ENCODE measurements at regions not wholly inside any gene's neighbourhood (a gene's known extent, or its start where the extent isn't known, plus 50 kb on each side); places are given as distances from the start of the nearest gene placed in this dataset.

DNA sequence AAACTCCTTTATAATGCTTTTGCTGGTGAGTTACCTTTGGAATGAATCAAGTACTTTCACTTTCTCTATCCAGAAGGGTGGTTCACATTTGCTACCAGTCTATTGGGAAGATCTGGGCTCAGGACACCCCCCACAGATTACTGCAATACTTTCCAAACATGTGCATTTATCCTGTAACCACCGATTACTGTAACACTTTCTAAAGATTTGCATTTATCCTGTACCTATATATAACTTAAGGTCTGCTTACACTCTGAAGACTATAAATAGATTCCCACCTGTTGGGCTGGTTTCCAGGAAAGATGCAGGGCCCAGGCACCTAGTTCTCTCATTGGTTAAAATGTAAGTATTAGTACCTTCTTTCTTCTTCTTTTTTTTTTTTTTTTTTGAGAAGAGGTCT lies 113.0 kb upstream of the NEDD4L start:
- DNase-seq (no peak), ATAC-seq (no peak)
- TF ChIP-seq, protein P1, sequence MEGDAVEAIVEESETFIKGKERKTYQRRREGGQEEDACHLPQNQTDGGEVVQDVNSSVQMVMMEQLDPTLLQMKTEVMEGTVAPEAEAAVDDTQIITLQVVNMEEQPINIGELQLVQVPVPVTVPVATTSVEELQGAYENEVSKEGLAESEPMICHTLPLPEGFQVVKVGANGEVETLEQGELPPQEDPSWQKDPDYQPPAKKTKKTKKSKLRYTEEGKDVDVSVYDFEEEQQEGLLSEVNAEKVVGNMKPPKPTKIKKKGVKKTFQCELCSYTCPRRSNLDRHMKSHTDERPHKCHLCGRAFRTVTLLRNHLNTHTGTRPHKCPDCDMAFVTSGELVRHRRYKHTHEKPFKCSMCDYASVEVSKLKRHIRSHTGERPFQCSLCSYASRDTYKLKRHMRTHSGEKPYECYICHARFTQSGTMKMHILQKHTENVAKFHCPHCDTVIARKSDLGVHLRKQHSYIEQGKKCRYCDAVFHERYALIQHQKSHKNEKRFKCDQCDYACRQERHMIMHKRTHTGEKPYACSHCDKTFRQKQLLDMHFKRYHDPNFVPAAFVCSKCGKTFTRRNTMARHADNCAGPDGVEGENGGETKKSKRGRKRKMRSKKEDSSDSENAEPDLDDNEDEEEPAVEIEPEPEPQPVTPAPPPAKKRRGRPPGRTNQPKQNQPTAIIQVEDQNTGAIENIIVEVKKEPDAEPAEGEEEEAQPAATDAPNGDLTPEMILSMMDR (IDR thresholded peaks at IDR 0.05 in 4 of 5, conservative IDR thresholded peaks at IDR 0.05 in 1 of 5) = no peak
- no peak for TF ChIP-seq POLR2A (IDR thresholded peaks at IDR 0.05)
- Histone ChIP-seq H3K4me1 (peaks cover 0 to 4% of the 10 kb centered on the region in 2 donors), H3K4me3 (no peak overlapping the region), H3K27ac (no peak overlapping the region), H3K27me3 (no peaks in the 10 kb centered on the region), H3K36me3 (no peaks in the 10 kb centered on the region), H3K9me3 (no peaks in the 10 kb centered on the region)
- intact Hi-C loops (cut with DNase I; ENCODE audit: low total_unique reads) (no loop called here), in situ Hi-C loops (cut with MboI; ENCODE audit: low sequenced_read_pairs in 4 of 4) (no loop called here)

DNA sequence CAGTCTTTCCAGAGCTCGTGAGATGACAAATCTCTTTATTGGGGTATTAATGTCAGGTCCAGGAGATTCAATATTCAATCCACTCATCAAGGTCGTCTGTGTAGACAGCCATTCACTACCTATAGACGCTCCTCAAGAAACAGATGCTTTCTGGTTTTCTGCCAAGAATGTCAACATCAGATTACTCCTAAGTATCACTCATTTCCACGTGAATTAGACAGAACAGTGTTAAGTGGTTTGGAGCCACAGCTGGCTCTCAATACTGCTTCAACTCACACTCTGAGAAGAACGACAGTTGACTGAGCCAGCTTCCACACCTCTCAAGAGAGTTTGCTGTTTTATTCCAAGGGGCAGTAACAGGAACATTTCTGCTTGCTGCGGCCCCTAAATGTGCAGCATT lies 113.5 kb upstream of the NEDD4L start:
- in situ Hi-C loops (cut with MboI; ENCODE audit: low sequenced_read_pairs in 4 of 4) (no loop called here), intact Hi-C loops (cut with DNase I; ENCODE audit: low total_unique reads) (no loop called here)
- no peak overlapping the region for H3K4me3 ChIP-seq
- no peak for TF ChIP-seq POLR2A (IDR thresholded peaks at IDR 0.05)
- TF ChIP-seq, protein P1 (IDR thresholded peaks at IDR 0.05 in 4 of 5, conservative IDR thresholded peaks at IDR 0.05 in 1 of 5) = no peak
- peaks cover 0 to 4% of the 10 kb centered on the region in 2 donors for H3K4me1 ChIP-seq
- ATAC-seq = no peak
- H3K27me3 ChIP-seq = no peaks in the 10 kb centered on the region
- no peak overlapping the region for H3K27ac ChIP-seq
- no peak for DNase-seq
- no peaks in the 10 kb centered on the region for H3K9me3 ChIP-seq
- H3K36me3 ChIP-seq = no peaks in the 10 kb centered on the region

DNA sequence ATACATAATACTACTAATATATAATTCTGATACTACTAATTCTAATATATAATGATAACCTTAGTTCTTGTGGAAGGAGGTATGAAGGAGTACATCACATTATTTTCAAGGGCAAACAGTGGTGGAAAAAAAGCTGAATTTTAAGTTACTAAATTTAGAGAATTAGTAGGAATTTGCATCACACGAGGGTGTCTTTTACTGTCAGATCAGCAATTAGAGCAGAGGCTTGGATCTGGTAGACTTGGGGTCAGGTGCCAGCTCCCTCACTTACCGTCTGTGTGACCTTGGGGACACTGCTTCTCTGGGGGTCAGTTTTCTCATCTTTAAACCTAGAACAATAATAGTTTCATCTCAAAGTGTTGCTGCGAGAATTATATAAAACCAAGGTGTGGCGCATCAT lies 114.1 kb upstream of the NEDD4L start:
- Histone ChIP-seq H3K4me1 (peaks cover 0 to 4% of the 10 kb centered on the region in 2 donors), H3K27ac (no peak overlapping the region), H3K36me3 (no peaks in the 10 kb centered on the region), H3K9me3 (no peaks in the 10 kb centered on the region), H3K27me3 (no peaks in the 10 kb centered on the region), H3K4me3 (no peak overlapping the region)
- no peak for ATAC-seq
- intact Hi-C loops (cut with DNase I; ENCODE audit: low total_unique reads) = no loop called here
- TF ChIP-seq, protein P1 (IDR thresholded peaks at IDR 0.05 in 4 of 5, conservative IDR thresholded peaks at IDR 0.05 in 1 of 5) = no peak
- TF ChIP-seq POLR2A (IDR thresholded peaks at IDR 0.05) = no peak
- no peak for DNase-seq
- in situ Hi-C loops (cut with MboI; ENCODE audit: low sequenced_read_pairs in 4 of 4) = no loop called here

DNA sequence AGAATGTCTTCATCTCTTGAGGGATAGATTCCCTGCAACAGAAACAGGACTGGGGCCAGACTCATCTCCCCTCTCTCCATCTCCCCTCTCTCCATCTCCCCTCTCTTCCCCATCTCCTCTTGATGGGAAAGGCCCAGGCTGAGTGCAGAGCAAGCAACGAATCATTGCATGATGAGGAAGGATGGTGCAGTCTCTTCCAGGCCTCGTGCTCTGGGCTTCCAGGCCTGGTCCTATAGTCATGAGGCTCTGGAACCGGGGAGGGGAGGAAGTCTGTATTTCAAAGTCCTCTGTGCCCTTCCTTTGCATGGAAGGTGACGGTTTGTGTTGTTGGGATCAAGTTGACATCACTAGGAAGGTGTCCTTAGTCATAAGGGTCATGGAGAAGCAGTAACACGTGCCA lies 115.6 kb upstream of the NEDD4L start:
- in situ Hi-C loops (cut with MboI; ENCODE audit: low sequenced_read_pairs in 4 of 4) (no loop called here), intact Hi-C loops (cut with DNase I; ENCODE audit: low total_unique reads) (no loop called here)
- no peak for DNase-seq
- Histone ChIP-seq H3K4me3 (no peak overlapping the region), H3K36me3 (no peaks in the 10 kb centered on the region), H3K9me3 (no peaks in the 10 kb centered on the region), H3K4me1 (peaks cover 0 to 4% of the 10 kb centered on the region in 2 donors), H3K27me3 (no peaks in the 10 kb centered on the region), H3K27ac (no peak overlapping the region)
- no peak for ATAC-seq
- no peak for TF ChIP-seq POLR2A (IDR thresholded peaks at IDR 0.05)
- TF ChIP-seq, protein P1 (IDR thresholded peaks at IDR 0.05 in 4 of 5, conservative IDR thresholded peaks at IDR 0.05 in 1 of 5) = no peak

DNA sequence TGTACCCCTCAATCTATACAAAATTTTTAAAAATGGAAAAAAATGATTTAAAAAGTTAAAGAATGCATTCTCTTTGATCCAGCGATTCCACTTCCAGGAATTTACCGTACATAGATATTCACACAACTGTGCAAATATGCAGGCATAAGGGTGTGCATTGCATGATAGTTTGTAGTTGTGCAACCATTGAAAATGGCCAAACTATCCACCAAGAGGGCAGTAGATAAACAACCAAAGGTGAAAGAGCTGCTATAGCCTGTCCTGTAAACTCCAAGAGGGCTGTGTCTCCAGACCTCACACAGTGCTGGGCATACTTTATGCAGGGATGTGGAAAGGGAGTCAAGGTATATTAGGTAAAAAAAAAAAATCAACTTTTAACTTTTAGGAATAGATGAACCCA lies 116.5 kb upstream of the NEDD4L start:
- H3K9me3 ChIP-seq = no peaks in the 10 kb centered on the region
- TF ChIP-seq, protein P1 (IDR thresholded peaks at IDR 0.05 in 4 of 5, conservative IDR thresholded peaks at IDR 0.05 in 1 of 5) = no peak
- TF ChIP-seq POLR2A (IDR thresholded peaks at IDR 0.05) = no peak
- DNase-seq (no peak), ATAC-seq (no peak)
- H3K4me1 ChIP-seq = peaks cover 0 to 4% of the 10 kb centered on the region in 2 donors
- H3K27me3 ChIP-seq = no peaks in the 10 kb centered on the region
- no peaks in the 10 kb centered on the region for H3K36me3 ChIP-seq
- no peak overlapping the region for H3K4me3 ChIP-seq
- no peak overlapping the region for H3K27ac ChIP-seq
- intact Hi-C loops (cut with DNase I; ENCODE audit: low total_unique reads) = no loop called here
- in situ Hi-C loops (cut with MboI; ENCODE audit: low sequenced_read_pairs in 4 of 4) = no loop called here

All from gastrocnemius medialis (tissue), 4 donors.